GM12878 (cell line): ENCODE measurements at regions not wholly inside any gene's neighbourhood (a gene's known extent, or its start where the extent isn't known, plus 50 kb on each side); places are given as distances from the start of the nearest gene placed in this dataset.

Source experiments
- ATAC-seq: fragments of 200-7000 bp; cut with Tn5 transposase; 3 replicates; pipeline ENCODE4 v1.9.1; 2020; ENCODE audit warnings: mild to moderate bottlenecking, moderate library complexity
- BruUV-seq: library from RNA; stranded (reverse); fragments of 400-500 nt; replicated peaks from 2 replicates; lab custom pipeline; 2021; lab: Mats Ljungman, UMichigan
- CTCF ChIA-PET: fragments of 300-600 bp; sonication (Branson Sonifier 250); formaldehyde crosslinking; extraction: SDS; loops from one replicate; lab custom pipeline; 2021; ENCODE audit warnings: inconsistent platforms; lab: Yijun Ruan, JAX
- POLR2A ChIA-PET: fragments of 350-600 bp; formaldehyde crosslinking; extraction: SDS; loops from one replicate; lab custom pipeline; 2021; ENCODE audit warnings: inconsistent platforms; lab: Charles Lee
- RAD21 ChIA-PET: fragments of 300-600 bp; sonication (Branson Sonifier 250); formaldehyde crosslinking; loops from one replicate; lab custom pipeline; 2023; ENCODE audit warnings: antibody characterized with exemption; ENCODE audit not compliant: unreplicated experiment; lab: Charles Lee
- SMC1A ChIA-PET: fragments of 300-600 bp; sonication (Branson Sonifier 250); formaldehyde crosslinking; loops from one replicate; lab custom pipeline; 2023; ENCODE audit not compliant: unreplicated experiment, uncharacterized antibody; lab: Charles Lee
- DNase-seq: peaks from one replicate; pipeline ENCODE4 v3.0.0-alpha.2; 2011; ENCODE audit warnings: low read depth, low spot score
- FAIRE-seq: peaks from 3 replicates; lab custom pipeline; 2011; peaks lifted over from hg19 to GRCh38; lab: Jason Lieb, UNC
- H2AFZ ChIP-seq: 2 replicates; pipeline ENCODE4 v1.6.0; 2011; ENCODE audit warnings: low read depth, low read length, control low read depth; ENCODE audit not compliant: control insufficient read depth
- H3K27ac ChIP-seq: 2 replicates; pipeline ENCODE4 v1.5.1; 2011; ENCODE audit warnings: control low read depth; ENCODE audit not compliant: control insufficient read depth, insufficient read depth
- H3K27me3 ChIP-seq, 2 experiments: replicated peaks in 1 of 2; 2 replicates each; pipeline versions ENCODE4 v1.6.0 to v1.6.1; 2011; ENCODE audit warnings: low read length in 1 of 2; ENCODE audit not compliant: control insufficient read depth in 2 of 2, insufficient read depth in 2 of 2
- H3K36me3 ChIP-seq, 2 experiments: 2 replicates each; pipeline ENCODE4 v1.5.1; 2011; ENCODE audit warnings: low read length in 1 of 2; ENCODE audit not compliant: control insufficient read depth in 2 of 2, insufficient read depth in 2 of 2
- H3K4me1 ChIP-seq: 2 replicates; pipeline ENCODE4 v1.6.1; 2011; ENCODE audit warnings: mild to moderate bottlenecking, low read length, moderate library complexity, mixed read lengths; ENCODE audit not compliant: control insufficient read depth, insufficient read depth
- H3K4me2 ChIP-seq: 2 replicates; pipeline ENCODE4 v1.6.0; 2011; ENCODE audit warnings: control low read depth; ENCODE audit not compliant: control insufficient read depth, insufficient read depth
- H3K4me3 ChIP-seq: fragments of 200-600 bp; sonication (generic); 2 replicates; pipeline ENCODE4 v1.5.1; 2016
- H3K79me2 ChIP-seq: 2 replicates; pipeline ENCODE4 v1.6.0; 2011; ENCODE audit warnings: low read length; ENCODE audit not compliant: control insufficient read depth, insufficient read depth
- H3K9ac ChIP-seq: 2 replicates; pipeline ENCODE4 v1.8.0; 2011; ENCODE audit warnings: low read length, control low read depth, mixed read lengths; ENCODE audit not compliant: control insufficient read depth, insufficient read depth
- H3K9me3 ChIP-seq: replicated peaks from 3 replicates; pipeline ENCODE4 v1.5.1; 2011; ENCODE audit warnings: mild to moderate bottlenecking, low read length; ENCODE audit not compliant: control insufficient read depth, insufficient read depth
- H4K20me1 ChIP-seq: 2 replicates; pipeline ENCODE4 v1.6.0; 2011; ENCODE audit not compliant: control insufficient read depth, insufficient read depth
- BCL11A ChIP-seq: IDR thresholded peaks from 2 replicates; pipeline ENCODE4 v1.6.1; 2011; ENCODE audit warnings: low read depth, low read length
- CTCF ChIP-seq, 3 experiments: IDR thresholded peaks in 2 of 3; conservative IDR thresholded peaks in 1 of 3; 2 replicates each; pipeline ENCODE4 v1.5.1; 2011; ENCODE audit warnings: low read depth in 3 of 3, low read length in 3 of 3, mild to moderate bottlenecking in 3 of 3, control low read depth in 2 of 3, moderate library complexity in 2 of 3, inconsistent platforms in 1 of 3, mixed read lengths in 1 of 3; ENCODE audit not compliant: control insufficient read depth in 2 of 3, insufficient read depth in 1 of 3; ENCODE audit errors: extremely low read depth in 1 of 3
- EED ChIP-seq: sonication (generic); IDR thresholded peaks from 2 replicates; pipeline ENCODE4 v1.6.1; 2016; ENCODE audit warnings: antibody characterized with exemption, low read depth
- HDAC6 ChIP-seq: fragments of 200-600 bp; sonication (generic); IDR thresholded peaks from one replicate; pipeline ENCODE4 v1.8.0; 2017; ENCODE audit warnings: antibody characterized with exemption; ENCODE audit not compliant: unreplicated experiment
- MXI1 ChIP-seq: fragments of 150-350 bp; IDR thresholded peaks from 2 replicates; pipeline ENCODE4 v1.6.1; 2011; ENCODE audit warnings: low read depth, mild to moderate bottlenecking, inconsistent platforms, low read length, improper control_type of control experiment
- PKNOX1 ChIP-seq: fragments of 450-650 bp; IDR thresholded peaks from 2 replicates; pipeline ENCODE4 v1.6.1; 2016; ENCODE audit warnings: mild to moderate bottlenecking
- RFX5 ChIP-seq: IDR thresholded peaks from 2 replicates; pipeline ENCODE4 v1.6.1; 2011; ENCODE audit warnings: low read depth, low read length, improper control_type of control experiment
- SMAD5 ChIP-seq: IDR thresholded peaks from 2 replicates; pipeline ENCODE4 v1.6.1; 2016; ENCODE audit warnings: antibody characterized with exemption, low read depth
- STAT3 ChIP-seq: IDR thresholded peaks from 2 replicates; pipeline ENCODE4 v1.6.1; 2011; ENCODE audit warnings: low read depth, low read length, improper control_type of control experiment
- TAF1 ChIP-seq: IDR thresholded peaks from 2 replicates; pipeline ENCODE4 v1.6.1; 2011; ENCODE audit warnings: mild to moderate bottlenecking, low read depth, low read length, borderline replicate concordance
- ZNF384 ChIP-seq: IDR thresholded peaks from 2 replicates; pipeline ENCODE4 v1.6.1; 2012; ENCODE audit warnings: low read depth, mild to moderate bottlenecking, low read length, improper control_type of control experiment, borderline replicate concordance
- ZZZ3 ChIP-seq: IDR thresholded peaks from 2 replicates; pipeline ENCODE4 v1.6.1; 2011; ENCODE audit warnings: low read depth; ENCODE audit not compliant: control insufficient read depth, insufficient read length
- WGBS: methylation state at CpG from one replicate; pipeline ENCODE4 v1.1.6; 2016; ENCODE audit warnings: low lambda C conversion rate; ENCODE audit not compliant: insufficient replicate concordance, insufficient coverage; ENCODE audit errors: missing lambda C conversion rate; 5-methylcytosine and 5-hydroxymethylcytosine counted together
- in situ Hi-C: fragments of 300-500 bp; cut with MboI; formaldehyde crosslinking; loops from 9 replicates; pipeline ENCODE4 v1.14.3; 2018; ENCODE audit warnings: mixed read lengths
- intact Hi-C: fragments of 100-400 bp; cut with micrococcal nuclease; formaldehyde crosslinking; loops from one replicate; pipeline ENCODE4 v1.14.2; 2022; ENCODE audit not compliant: unreplicated experiment
- TF ChIP-seq, protein P1 (sequence below): fragments of 450-650 bp; IDR thresholded peaks from 2 replicates; pipeline ENCODE4 v1.6.1; 2018; ENCODE audit warnings: borderline replicate concordance, mild to moderate bottlenecking; ENCODE audit not compliant: partially characterized antibody

DNA sequence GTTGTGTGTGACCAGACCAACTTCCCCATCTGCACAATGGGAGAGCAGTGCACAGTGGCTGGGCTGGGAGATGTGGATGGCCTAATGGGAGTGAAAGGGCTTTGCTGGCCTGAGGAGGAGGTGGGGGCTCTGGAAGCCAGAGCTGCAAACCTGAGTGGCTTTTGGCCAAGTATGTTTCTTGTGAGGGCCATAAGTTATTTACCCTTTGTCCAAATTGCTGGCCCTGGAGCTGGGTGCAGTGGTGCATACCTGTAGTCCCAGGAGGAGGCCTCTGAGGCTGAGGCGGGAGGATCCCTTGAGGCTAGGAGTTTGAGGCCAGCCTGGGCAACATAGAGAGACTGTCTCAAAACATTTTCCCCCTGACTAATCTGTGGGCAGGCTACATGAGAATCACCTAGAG, 129.1 kb downstream of the WNT7A start:
- Histone ChIP-seq H2AFZ (no peak overlapping the region), H3K4me1 (no peaks in the 10 kb centered on the region), H3K4me2 (no peak overlapping the region), H3K4me3 (no peak overlapping the region), H3K27me3 (no peaks in the 10 kb centered on the region), H3K9ac (no peak overlapping the region), H3K27ac (no peak overlapping the region), H3K9me3 (no peaks in the 10 kb centered on the region; the same call in 2 of the 3 replicates), H3K79me2 (no peaks in the 10 kb centered on the region), H3K36me3 (no peaks in the 10 kb centered on the region), H4K20me1 (no peaks in the 10 kb centered on the region)
- no peak for FAIRE-seq
- SMC1A ChIA-PET: no interaction called here
- in situ Hi-C loops: no loop called here
- CTCF ChIA-PET: no interaction called here
- TF ChIP-seq PKNOX1 (no peak), SMAD5 (no peak), RFX5 (no peak)
- POLR2A ChIA-PET: no interaction called here
- BruUV-seq: no TSS peak
- no peak for DNase-seq
- WGBS: 56% methylated on average over 1 of the region's 1 CpG
- no peak for ATAC-seq
- RAD21 ChIA-PET: no interaction called here
- intact Hi-C loops: no loop called here

- TF ChIP-seq, protein P1, sequence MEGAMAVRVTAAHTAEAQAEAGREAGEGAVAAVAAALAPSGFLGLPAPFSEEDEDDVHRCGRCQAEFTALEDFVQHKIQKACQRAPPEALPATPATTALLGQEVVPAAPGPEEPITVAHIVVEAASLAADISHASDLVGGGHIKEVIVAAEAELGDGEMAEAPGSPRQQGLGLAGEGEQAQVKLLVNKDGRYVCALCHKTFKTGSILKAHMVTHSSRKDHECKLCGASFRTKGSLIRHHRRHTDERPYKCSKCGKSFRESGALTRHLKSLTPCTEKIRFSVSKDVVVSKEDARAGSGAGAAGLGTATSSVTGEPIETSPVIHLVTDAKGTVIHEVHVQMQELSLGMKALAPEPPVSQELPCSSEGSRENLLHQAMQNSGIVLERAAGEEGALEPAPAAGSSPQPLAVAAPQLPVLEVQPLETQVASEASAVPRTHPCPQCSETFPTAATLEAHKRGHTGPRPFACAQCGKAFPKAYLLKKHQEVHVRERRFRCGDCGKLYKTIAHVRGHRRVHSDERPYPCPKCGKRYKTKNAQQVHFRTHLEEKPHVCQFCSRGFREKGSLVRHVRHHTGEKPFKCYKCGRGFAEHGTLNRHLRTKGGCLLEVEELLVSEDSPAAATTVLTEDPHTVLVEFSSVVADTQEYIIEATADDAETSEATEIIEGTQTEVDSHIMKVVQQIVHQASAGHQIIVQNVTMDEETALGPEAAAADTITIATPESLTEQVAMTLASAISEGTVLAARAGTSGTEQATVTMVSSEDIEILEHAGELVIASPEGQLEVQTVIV: no peak
- TF ChIP-seq CTCF (IDR thresholded peaks at IDR 0.05 in 2 of 3, conservative IDR thresholded peaks at IDR 0.05 in 1 of 3; ENCODE audit: control insufficient read depth in 2 of 3, extremely low read depth in 1 of 3, insufficient read depth in 1 of 3, low read depth in 3 of 3, low read length in 3 of 3) (no peak), TAF1 (no peak), ZNF384 (no peak), EED (no peak), MXI1 (no peak), HDAC6 (no peak), STAT3 (no peak), BCL11A (no peak), ZZZ3 (no peak)
- DNase-seq (no peak), FAIRE-seq (no peak), ATAC-seq (no peak)
- H4K20me1 ChIP-seq: no peaks in the 10 kb centered on the region
- ChIA-PET RAD21 (no interaction called here), CTCF (interaction anchor here (0.8 kb wide), 1 partner anchor 92 kb away, joined by 3 read pairs; no protein-coding TSS in a partner anchor), POLR2A (no interaction called here), SMC1A (interaction anchor here (0.7 kb wide), 1 partner anchor 1213 kb away, joined by 3 read pairs; no protein-coding TSS in a partner anchor)
- in situ Hi-C loops (no loop called here), intact Hi-C loops (no loop called here)
- WGBS: 39% methylated on average over 5 of the region's 5 CpGs
- no peak overlapping the region for H3K4me2 ChIP-seq
- no peaks in the 10 kb centered on the region for H3K9me3 ChIP-seq
- H3K4me1 ChIP-seq: no peaks in the 10 kb centered on the region
- no peak overlapping the region for H2AFZ ChIP-seq
- no peaks in the 10 kb centered on the region for H3K79me2 ChIP-seq
- no peaks in the 10 kb centered on the region for H3K27me3 ChIP-seq
- H3K36me3 ChIP-seq: no peaks in the 10 kb centered on the region
- H3K9ac ChIP-seq: no peak overlapping the region
- H3K27ac ChIP-seq: no peak overlapping the region
- no TSS peak for BruUV-seq
- H3K4me3 ChIP-seq: no peak overlapping the region
Measured at GRCh38 chr3:13750215-13750614, 129.7 kb downstream of the WNT7A start.
